ENCODE measurements at regions not wholly inside any gene's neighbourhood (a gene's known extent, or its start where the extent isn't known, plus 50 kb on each side); places are given as distances from the start of the nearest gene placed in this dataset.

- DNase-seq (ENCODE audit: low spot score): no peak
- in situ Hi-C loops (cut with MboI; ENCODE audit: low pct_unique_long_range_greater_than_20kb, low sequenced_read_pairs, unreplicated experiment): no loop called here
- no peak for TF ChIP-seq CTCF (IDR thresholded peaks at IDR 0.05; ENCODE audit: extremely low read depth, insufficient read depth, missing control alignments)
These were observed 116.9 kb upstream of the UXS1 start for GRCh38 chr2:106311041-106311370.

GRCh38 chr2:106307860-106308259 lies 113.8 kb upstream of the UXS1 start:
- TF ChIP-seq CTCF (IDR thresholded peaks at IDR 0.05; ENCODE audit: extremely low read depth, insufficient read depth, missing control alignments): no peak
- in situ Hi-C loops (cut with MboI; ENCODE audit: low pct_unique_long_range_greater_than_20kb, low sequenced_read_pairs, unreplicated experiment): no loop called here
- no peak for DNase-seq (ENCODE audit: low spot score)

GRCh38 chr2:106306387-106306786 lies 112.3 kb upstream of the UXS1 start:
- no peak for TF ChIP-seq CTCF (IDR thresholded peaks at IDR 0.05; ENCODE audit: extremely low read depth, insufficient read depth, missing control alignments)
- in situ Hi-C loops (cut with MboI; ENCODE audit: low pct_unique_long_range_greater_than_20kb, low sequenced_read_pairs, unreplicated experiment): no loop called here
- no peak for DNase-seq (ENCODE audit: low spot score)

- in situ Hi-C loops (cut with MboI; ENCODE audit: low pct_unique_long_range_greater_than_20kb, low sequenced_read_pairs, unreplicated experiment): no loop called here
- no peak for DNase-seq (ENCODE audit: low spot score)
- TF ChIP-seq CTCF (IDR thresholded peaks at IDR 0.05; ENCODE audit: extremely low read depth, insufficient read depth, missing control alignments): no peak
These were observed 110.6 kb upstream of the UXS1 start for GRCh38 chr2:106304612-106305184.

- no peak for DNase-seq (ENCODE audit: low spot score)
- TF ChIP-seq CTCF (IDR thresholded peaks at IDR 0.05; ENCODE audit: extremely low read depth, insufficient read depth, missing control alignments): no peak
- in situ Hi-C loops (cut with MboI; ENCODE audit: low pct_unique_long_range_greater_than_20kb, low sequenced_read_pairs, unreplicated experiment): no loop called here
These were observed 105.6 kb upstream of the UXS1 start for GRCh38 chr2:106299696-106300095.

- TF ChIP-seq CTCF (IDR thresholded peaks at IDR 0.05; ENCODE audit: extremely low read depth, insufficient read depth, missing control alignments): no peak
- DNase-seq (ENCODE audit: low spot score): no peak
- in situ Hi-C loops (cut with MboI; ENCODE audit: low pct_unique_long_range_greater_than_20kb, low sequenced_read_pairs, unreplicated experiment): no loop called here
These were observed 102.2 kb upstream of the UXS1 start for GRCh38 chr2:106296182-106296815.
